Hematopoietic multipotent progenitor cell treated with erythropoietin and hydrocortisone succinate and interleukin-3 and kit ligand, for 15 days (in vitro differentiated cells): ENCODE measurements at regions not wholly inside any gene's neighbourhood (a gene's known extent, or its start where the extent isn't known, plus 50 kb on each side); places are given as distances from the start of the nearest gene placed in this dataset.
"Not testable (repeated sequence)": the region's sequence is repeated elsewhere in the genome, so short reads cannot be mapped to it uniquely, and the experiment has no call there.

ENCODE experiments used
- DNase-seq: peaks from one replicate; pipeline ENCODE4 v3.0.0-alpha.2; 2015; ENCODE audit warnings: low spot score

DNA sequence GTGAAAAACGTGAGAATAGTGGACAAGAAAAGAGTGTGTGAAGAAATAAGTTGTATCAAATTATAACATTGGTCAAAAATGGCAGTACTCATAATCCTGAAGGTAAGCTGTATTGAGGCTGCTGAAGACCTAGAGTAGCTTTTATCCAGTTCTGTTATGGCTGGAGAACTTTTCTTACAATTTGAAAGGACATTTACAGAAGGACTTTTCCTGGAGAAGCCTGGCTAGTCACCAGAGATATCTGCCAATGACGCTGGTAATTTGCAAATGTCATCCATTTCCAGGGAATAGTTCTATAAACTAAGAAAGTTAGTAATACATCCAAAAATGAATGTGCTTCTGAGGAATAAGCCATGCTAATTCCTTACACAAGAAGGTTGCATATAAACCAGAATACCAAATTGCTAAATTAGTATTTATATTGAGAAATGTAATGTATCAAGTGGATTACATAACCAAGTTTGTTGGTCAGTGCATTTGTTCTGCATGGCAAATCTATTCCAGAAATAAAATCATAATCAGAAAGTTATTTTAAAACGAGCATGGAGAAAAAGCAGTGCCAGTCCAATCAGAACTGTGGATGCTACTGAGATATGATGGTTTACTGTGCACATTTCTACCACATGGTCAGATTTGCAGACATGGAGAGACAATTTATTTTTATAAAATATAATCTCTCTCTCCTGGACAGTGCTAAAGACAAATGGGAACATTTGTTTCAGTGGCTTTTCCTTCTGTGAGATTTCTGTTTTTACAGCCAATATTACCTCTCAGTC lies 743.7 kb upstream of the HS3ST1 start:
- no peak for DNase-seq

GRCh38 chr4:12170308-12170707 lies 741.6 kb upstream of the HS3ST1 start:
- no peak for DNase-seq

DNA sequence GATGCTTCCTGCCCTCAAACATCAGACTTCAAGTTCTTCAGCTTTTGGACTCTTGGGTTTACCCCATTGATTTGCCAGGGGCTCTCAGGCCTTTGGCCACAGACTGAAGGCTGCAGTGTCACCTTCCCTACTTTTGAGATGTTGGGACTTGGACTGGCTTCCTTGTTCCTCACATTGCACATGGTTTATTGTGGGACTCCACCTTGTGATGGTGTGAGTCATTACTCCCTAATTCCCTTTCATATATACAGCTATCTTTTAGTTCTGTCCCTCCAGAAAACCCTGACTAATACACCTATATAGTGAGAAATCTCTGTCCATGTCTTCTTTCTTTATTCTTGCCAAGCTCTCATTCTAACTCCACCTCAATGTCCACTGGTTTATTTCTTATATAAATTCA lies 736.9 kb upstream of the HS3ST1 start:
- DNase-seq = no peak

DNA sequence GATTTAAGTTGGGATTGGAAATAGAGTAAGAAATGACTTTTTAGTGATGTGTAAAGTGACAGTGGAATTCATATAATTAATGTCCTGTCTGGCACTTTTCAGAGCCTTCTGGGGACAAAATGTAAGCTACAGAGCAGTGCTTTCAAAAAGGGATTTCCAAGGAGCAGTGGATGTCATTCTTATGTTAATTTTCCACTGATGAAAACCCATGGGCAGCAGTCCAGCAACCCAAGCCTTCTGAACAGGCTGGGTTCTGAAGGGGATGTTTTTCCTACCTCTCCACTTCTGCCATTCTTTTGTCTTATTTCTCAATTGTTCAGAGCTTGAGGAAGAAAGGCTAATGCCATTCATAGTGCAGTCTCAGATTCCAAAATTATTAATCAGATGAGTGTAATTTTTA lies 717.6 kb upstream of the HS3ST1 start:
- no peak for DNase-seq

- no peak for DNase-seq
Observed at GRCh38 chr4:12145768-12146167, 717.1 kb upstream of the HS3ST1 start.

DNA sequence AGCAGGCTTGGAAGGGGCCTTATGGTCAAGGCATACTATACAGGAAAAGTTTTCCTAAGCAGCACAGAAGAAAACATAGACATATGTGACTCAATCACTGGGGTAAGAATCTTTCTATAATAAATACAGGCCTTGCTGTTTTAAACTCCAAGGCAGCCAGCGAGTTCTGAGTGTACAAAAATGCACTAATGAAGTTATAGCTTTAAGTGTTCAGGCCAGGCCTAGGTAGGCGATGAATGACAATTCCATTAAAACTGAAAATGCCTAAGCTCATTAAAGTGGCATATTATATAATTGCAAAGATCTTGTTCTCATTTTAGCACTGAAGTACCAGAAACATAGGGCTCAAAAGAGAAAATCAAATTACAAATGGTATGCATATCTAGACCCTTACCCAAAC lies 716.4 kb upstream of the HS3ST1 start:
- no peak for DNase-seq

GRCh38 chr4:12144051-12144450 lies 715.4 kb upstream of the HS3ST1 start:
- no peak for DNase-seq

DNA sequence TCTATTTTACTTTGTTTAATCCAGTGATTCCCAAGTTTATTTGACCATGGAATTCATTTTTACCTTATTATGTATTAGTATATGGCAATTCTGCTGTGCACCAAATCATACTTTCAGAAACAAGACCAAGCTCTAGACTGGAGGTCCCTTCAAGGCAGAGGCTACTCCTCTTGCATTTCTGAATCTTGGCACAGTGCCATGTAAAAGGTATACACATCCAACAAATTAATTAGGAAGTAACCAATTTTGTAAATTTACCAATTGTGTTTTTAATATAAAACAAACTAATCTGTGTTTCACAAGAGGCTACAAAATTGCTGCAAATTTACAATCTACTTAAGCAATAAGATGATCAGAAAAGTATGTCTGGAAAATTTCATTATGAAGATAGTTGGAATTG lies 712.2 kb upstream of the HS3ST1 start:
- no peak for DNase-seq

GRCh38 chr4:12139296-12139695 lies 710.6 kb upstream of the HS3ST1 start:
- no peak for DNase-seq

GRCh38 chr4:12138488-12138887 lies 709.8 kb upstream of the HS3ST1 start:
- DNase-seq = no peak

GRCh38 chr4:12137575-12137974 lies 708.9 kb upstream of the HS3ST1 start:
- no peak for DNase-seq

DNA sequence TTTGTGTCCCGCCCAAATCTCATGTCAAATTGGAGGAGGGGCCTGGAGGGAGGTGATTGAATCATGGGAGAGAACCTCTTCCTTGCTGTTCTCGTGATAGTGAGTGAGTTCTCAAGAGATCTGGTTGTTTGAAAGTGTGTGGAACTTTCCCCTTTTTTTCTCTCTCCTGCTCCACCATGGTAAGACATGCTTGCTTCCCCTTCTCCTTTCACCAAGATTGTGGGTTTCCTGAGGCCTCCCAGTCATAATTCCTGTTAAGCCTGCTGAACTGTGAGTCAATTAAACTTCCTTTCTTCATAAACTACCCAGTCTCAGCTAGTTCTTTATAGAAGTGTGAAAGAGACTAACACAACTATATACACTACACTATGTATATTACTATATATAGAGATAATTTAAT lies 697.8 kb upstream of the HS3ST1 start:
- DNase-seq = no peak

DNA sequence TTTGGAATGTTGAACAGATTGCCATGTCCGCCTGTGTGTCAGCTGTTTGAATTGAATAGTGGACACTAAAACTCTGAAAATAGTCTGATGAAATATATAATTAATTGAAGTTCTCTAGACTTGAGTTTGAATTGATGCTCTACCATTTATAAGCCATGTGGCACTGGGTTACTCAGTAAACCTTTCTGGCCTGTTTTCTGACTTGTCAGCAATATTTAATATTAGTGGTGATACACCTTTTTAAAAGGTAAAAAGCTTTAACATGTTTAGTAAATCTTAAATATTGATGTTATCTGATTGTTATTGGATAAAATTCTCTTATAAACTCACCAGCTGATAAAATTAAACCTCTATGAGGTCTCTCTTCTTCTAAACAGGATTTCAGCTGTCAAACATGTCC lies 695.4 kb upstream of the HS3ST1 start:
- DNase-seq = no peak

DNA sequence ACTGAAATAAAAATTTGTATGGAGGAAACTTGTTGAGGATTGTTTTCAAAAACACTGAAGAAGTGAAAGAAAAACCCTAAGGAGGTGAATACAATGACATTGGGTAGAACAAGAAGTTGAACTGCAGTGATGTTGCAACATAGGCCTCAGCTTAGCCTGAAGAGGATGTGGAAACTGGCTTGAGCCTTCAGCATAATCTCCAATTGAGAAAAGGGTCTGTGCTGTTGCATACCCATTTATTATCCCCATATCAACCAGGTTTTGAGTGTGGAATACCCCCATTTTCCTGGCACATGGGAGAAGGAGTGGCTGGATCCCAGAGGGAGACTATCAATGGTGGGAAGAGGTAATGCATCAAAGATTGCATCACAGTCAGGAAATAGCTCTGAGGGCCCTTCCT lies 695.0 kb upstream of the HS3ST1 start:
- DNase-seq = no peak

DNA sequence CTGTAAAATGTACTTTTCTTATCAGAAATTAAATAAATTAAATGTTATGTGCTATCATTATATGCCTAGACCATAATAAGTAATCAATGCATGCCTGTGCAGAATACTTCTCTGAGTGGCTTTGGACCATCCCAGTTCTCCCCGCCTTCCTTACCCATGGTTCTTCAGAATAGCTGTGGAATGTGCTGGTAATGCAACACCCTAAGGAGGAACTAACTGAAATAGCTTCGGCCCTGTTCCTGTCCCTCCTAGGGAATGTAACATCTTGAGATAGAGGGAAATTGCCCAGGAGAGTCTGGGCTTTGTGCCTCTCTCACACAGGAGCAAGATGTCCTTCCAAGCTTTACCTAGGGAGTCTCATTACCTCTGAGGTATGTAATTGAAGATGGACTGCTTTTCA lies 693.6 kb upstream of the HS3ST1 start:
- DNase-seq = no peak

DNA sequence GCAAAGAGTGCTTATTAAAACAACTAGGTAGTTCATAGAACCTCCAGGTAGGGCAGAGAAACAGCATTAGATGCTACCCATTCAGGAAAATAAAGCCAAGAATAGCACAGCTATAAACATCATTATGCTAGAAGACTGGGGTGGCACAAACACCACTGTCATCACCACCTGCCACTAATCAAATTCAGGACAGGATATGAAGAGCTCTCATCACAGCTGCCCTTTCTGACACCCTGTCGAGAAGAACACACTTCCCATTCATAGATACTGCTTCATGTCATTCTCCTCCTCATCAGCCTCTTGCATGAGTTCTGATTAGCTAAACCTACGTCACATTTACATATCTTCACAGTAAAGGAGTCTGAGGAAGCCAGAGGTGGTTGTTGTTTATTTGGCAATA lies 692.3 kb upstream of the HS3ST1 start:
- no peak for DNase-seq

GRCh38 chr4:12118651-12119213 lies 690.0 kb upstream of the HS3ST1 start:
- DNase-seq = no peak

GRCh38 chr4:12116009-12116552 lies 687.4 kb upstream of the HS3ST1 start:
- no peak for DNase-seq

DNA sequence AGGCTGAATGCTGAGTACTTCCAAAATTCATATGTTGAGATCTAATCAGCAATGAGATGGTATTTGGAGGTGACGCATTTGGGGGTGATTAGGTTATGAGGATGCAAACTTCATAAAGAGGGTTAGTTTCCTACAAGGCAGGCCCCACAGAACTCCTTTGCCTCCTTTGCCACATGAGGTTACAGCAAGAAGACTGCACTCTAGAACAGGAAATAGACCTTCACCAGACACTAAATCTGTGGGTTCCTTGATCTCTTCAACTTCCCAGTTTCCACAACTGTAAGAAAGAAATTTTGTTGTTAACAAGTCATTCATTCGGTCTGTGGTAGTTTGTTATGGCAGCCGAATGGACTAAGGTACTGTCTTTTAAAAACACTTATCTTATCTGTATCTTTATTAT lies 681.9 kb upstream of the HS3ST1 start:
- no peak for DNase-seq

GRCh38 chr4:12109056-12109455 lies 680.4 kb upstream of the HS3ST1 start:
- not testable (repeated sequence) for DNase-seq

- DNase-seq = no peak
Observed at GRCh38 chr4:12105519-12105918, 676.8 kb upstream of the HS3ST1 start.

GRCh38 chr4:12089920-12090319 lies 661.2 kb upstream of the HS3ST1 start:
- not testable (repeated sequence) for DNase-seq

DNA sequence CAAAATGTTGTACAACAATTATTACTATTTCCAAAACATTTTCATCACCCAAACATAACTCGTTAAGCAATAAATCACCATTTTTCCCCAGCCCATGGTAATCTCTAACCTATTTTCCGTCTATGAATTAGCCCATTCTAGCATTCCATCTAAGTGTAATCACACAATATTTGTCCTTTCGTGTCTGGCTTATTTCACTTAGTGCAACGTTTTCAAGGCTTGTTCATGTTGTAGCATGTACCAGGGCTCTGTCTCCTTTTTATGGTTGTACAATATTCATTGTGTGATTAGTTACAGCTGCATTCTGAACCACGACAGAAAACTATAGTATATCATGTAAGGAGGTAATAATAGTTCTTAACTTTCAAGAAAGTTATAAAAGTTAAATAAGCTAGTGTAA lies 656.0 kb upstream of the HS3ST1 start:
- DNase-seq = no peak

DNA sequence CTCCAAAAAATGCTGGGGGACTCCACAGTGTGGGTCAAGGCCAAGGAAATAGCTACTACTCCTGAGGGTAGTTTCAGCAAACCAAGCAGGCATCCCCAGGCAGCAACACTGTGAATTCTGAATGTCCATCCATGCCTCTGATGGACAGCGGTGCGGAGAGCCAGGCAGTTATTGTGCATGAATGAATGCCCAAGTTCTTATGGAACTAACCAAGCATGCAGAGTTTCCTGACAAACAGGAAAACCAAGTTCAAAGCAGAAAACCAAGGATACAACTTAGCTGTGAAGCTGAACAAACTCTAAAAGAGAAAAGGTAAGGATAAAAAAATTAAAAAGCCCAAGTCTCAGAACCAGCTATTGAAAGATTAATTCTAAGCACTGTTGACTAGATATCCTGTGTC lies 642.6 kb upstream of the HS3ST1 start:
- no peak for DNase-seq
